B cell (primary cell): ENCODE measurements at regions not wholly inside any gene's neighbourhood (a gene's known extent, or its start where the extent isn't known, plus 50 kb on each side); places are given as distances from the start of the nearest gene placed in this dataset.

Experiments used
- ATAC-seq: fragments of 200-7000 bp; cut with Tn5 transposase; one replicate; pipeline ENCODE4 v1.10.0; 2021; ENCODE audit warnings: low read depth, mild to moderate bottlenecking, moderate number of reproducible peaks, moderate library complexity
- CTCF ChIA-PET: fragments of 350-600 bp; sonication (Branson Sonifier 250); formaldehyde crosslinking; loops from one replicate; lab custom pipeline; 2021; ENCODE audit warnings: antibody characterized with exemption, inconsistent platforms; lab: Charles Lee
- POLR2A ChIA-PET: fragments of 350-600 bp; sonication (Branson Sonifier 250); formaldehyde crosslinking; loops from one replicate; lab custom pipeline; 2021; ENCODE audit warnings: antibody characterized with exemption; lab: Charles Lee
- DNase-seq: peaks from one replicate; pipeline ENCODE4 v3.0.0; 2013
- H2AFZ ChIP-seq: 2 replicates; pipeline ENCODE4 v1.6.1; 2012; ENCODE audit warnings: mild to moderate bottlenecking, low read depth, low read length; ENCODE audit not compliant: insufficient read depth, poor library complexity, severe bottlenecking
- H3K27ac ChIP-seq, 2 donors: 1 replicate in 1 of 2; 2 replicates in 1 of 2; pipeline ENCODE4 v1.5.1; 2012 to 2013; ENCODE audit warnings: low read length in 2 of 2, mild to moderate bottlenecking in 2 of 2, moderate library complexity in 1 of 2
- H3K27me3 ChIP-seq, 4 experiments: fragments of 200-600 bp in 1 of 4; sonication (generic) in 1 of 4; replicated peaks in 1 of 4; 1 replicate in 2 of 4; 2 replicates in 2 of 4; pipeline versions ENCODE4 v1.6.1 to v1.7.0; 2013 to 2016; ENCODE audit warnings: low read length in 3 of 4, mild to moderate bottlenecking in 2 of 4, mixed read lengths in 1 of 4, moderate library complexity in 1 of 4; ENCODE audit not compliant: insufficient read depth in 4 of 4, control insufficient read depth in 3 of 4; ENCODE audit errors: control extremely low read depth in 1 of 4
- H3K36me3 ChIP-seq, 2 experiments: replicated peaks in 1 of 2; 1 replicate in 1 of 2; 2 replicates in 1 of 2; pipeline versions ENCODE4 v1.6.1 to v1.7.1; 2013; ENCODE audit warnings: low read length in 1 of 2; ENCODE audit not compliant: insufficient read depth in 2 of 2, control insufficient read depth in 1 of 2; ENCODE audit errors: control extremely low read depth in 1 of 2, extremely low read depth in 1 of 2
- H3K4me1 ChIP-seq, 2 donors: fragments of 200-600 bp in 1 of 2; sonication (generic) in 1 of 2; 1 replicate in 1 of 2; 2 replicates in 1 of 2; pipeline versions ENCODE4 v1.5.1 to v1.6.1; 2013 to 2017; ENCODE audit warnings: low read length in 2 of 2; ENCODE audit not compliant: control insufficient read depth in 2 of 2, insufficient read depth in 2 of 2
- H3K4me2 ChIP-seq: replicated peaks from 2 replicates; pipeline ENCODE3; 2012; ENCODE audit warnings: mild to moderate bottlenecking, low read depth, low read length; ENCODE audit not compliant: poor library complexity, severe bottlenecking
- H3K4me3 ChIP-seq, 5 experiments: fragments of 200-600 bp in 1 of 5; sonication (generic) in 1 of 5; 1 replicate in 3 of 5; 2 replicates in 2 of 5; pipeline versions ENCODE4 v1.5.1 to v1.7.0; 2011 to 2016; ENCODE audit warnings: low read length in 4 of 5, mild to moderate bottlenecking in 4 of 5, low read depth in 2 of 5, control low read depth in 1 of 5, moderate library complexity in 1 of 5; ENCODE audit not compliant: insufficient read depth in 1 of 5; ENCODE audit errors: control extremely low read depth in 1 of 5, extremely low read depth in 1 of 5
- H3K79me2 ChIP-seq: fragments of 200-600 bp; sonication (generic); one replicate; pipeline ENCODE4 v1.6.0; 2016; ENCODE audit warnings: low read length; ENCODE audit not compliant: control insufficient read depth, insufficient read depth
- H3K9ac ChIP-seq: fragments of 200-600 bp; sonication (generic); 2 replicates; pipeline ENCODE4 v1.6.1; 2017; ENCODE audit warnings: mild to moderate bottlenecking, low read length, moderate library complexity
- H3K9me3 ChIP-seq, 3 donors: one replicate each; pipeline versions ENCODE4 v1.6.1 to v1.7.1; 2013; ENCODE audit warnings: low read length in 2 of 3; ENCODE audit not compliant: control insufficient read depth in 2 of 3, insufficient read depth in 1 of 3; ENCODE audit errors: control extremely low read depth in 1 of 3
- H4K20me1 ChIP-seq: 2 replicates; pipeline ENCODE4 v1.6.0; 2012; ENCODE audit warnings: mild to moderate bottlenecking, low read length; ENCODE audit not compliant: insufficient read depth, control insufficient read depth, poor library complexity, severe bottlenecking
- H3K27ac Mint-ChIP-seq: one replicate; pipeline ENCODE4 v1.8.0; 2021; ENCODE audit warnings: mixed read lengths
- H3K27me3 Mint-ChIP-seq: one replicate; pipeline ENCODE4 v1.8.0; 2021; ENCODE audit warnings: mixed read lengths
- H3K4me1 Mint-ChIP-seq: one replicate; pipeline ENCODE4 v1.8.0; 2021; ENCODE audit warnings: mixed read lengths
- H3K4me3 Mint-ChIP-seq: one replicate; pipeline ENCODE4 v1.8.0; 2021; ENCODE audit warnings: mixed read lengths
- H3K9me3 Mint-ChIP-seq: one replicate; pipeline ENCODE4 v1.8.0; 2022; ENCODE audit warnings: mixed read lengths; ENCODE audit not compliant: insufficient read depth
- CTCF ChIP-seq: fragments of 200-600 bp; IDR thresholded peaks from one replicate; pipeline ENCODE4 v1.8.0; 2022; ENCODE audit warnings: antibody characterized with exemption, mild to moderate bottlenecking
- EZH2 ChIP-seq: IDR thresholded peaks from 2 replicates; pipeline ENCODE4 v1.6.1; 2012; ENCODE audit warnings: borderline replicate concordance, low read depth, mild to moderate bottlenecking, moderate library complexity, low read length; ENCODE audit not compliant: insufficient read depth, poor library complexity, severe bottlenecking
- WGBS: methylation state at CpG from one replicate; pipeline ENCODE4 v1.1.5; 2013; ENCODE audit warnings: missing lambda C conversion rate; ENCODE audit not compliant: insufficient coverage; 5-methylcytosine and 5-hydroxymethylcytosine counted together
- intact Hi-C: fragments of 100-400 bp; cut with micrococcal nuclease; formaldehyde crosslinking; loops from one replicate; pipeline ENCODE4 v1.10.0; 2022

- no peak overlapping the region for H3K4me3 Mint-ChIP-seq
- H3K9me3 ChIP-seq: peaks cover 0 to 1% (median 0%) of the 10 kb centered on the region in 3 donors
- ChIA-PET CTCF (no interaction called here), POLR2A (no interaction called here)
- H3K36me3 ChIP-seq: no peaks in the 10 kb centered on the region
- H3K4me3 ChIP-seq: no peak overlapping the region
- H2AFZ ChIP-seq: no peak overlapping the region
- intact Hi-C loops: no loop called here
- no peak overlapping the region for H3K27ac Mint-ChIP-seq
- no peak overlapping the region for H3K4me2 ChIP-seq
- peaks cover 14% of the 10 kb centered on the region for H3K27me3 Mint-ChIP-seq
- 78% methylated on average over 5 of the region's 8 CpGs for WGBS
- no peaks in the 10 kb centered on the region for H4K20me1 ChIP-seq
- TF ChIP-seq CTCF: no peak
- no peak for TF ChIP-seq EZH2
- no peak for DNase-seq
- no peaks in the 10 kb centered on the region for H3K4me1 ChIP-seq
- no peak overlapping the region for H3K27ac ChIP-seq
- no peak for ATAC-seq
- H3K4me1 Mint-ChIP-seq: no peaks in the 10 kb centered on the region
- H3K9me3 Mint-ChIP-seq: no peaks in the 10 kb centered on the region
- H3K27me3 ChIP-seq: peaks cover 0 to 4% (median 0%) of the 10 kb centered on the region in 4 experiments
- no peaks in the 10 kb centered on the region for H3K79me2 ChIP-seq
- no peak overlapping the region for H3K9ac ChIP-seq
These were observed 153.9 kb upstream of the PPP2R3A start for GRCh38 chr3:135811651-135812050.

GRCh38 chr3:135812057-135812456 lies 153.5 kb upstream of the PPP2R3A start:
- Histone ChIP-seq H2AFZ (no peak overlapping the region), H3K4me1 (no peaks in the 10 kb centered on the region), H3K79me2 (no peaks in the 10 kb centered on the region), H3K9ac (no peak overlapping the region), H3K27me3 (peaks cover 0 to 4% (median 0%) of the 10 kb centered on the region in 4 experiments), H3K36me3 (no peaks in the 10 kb centered on the region), H3K27ac (no peak overlapping the region), H4K20me1 (no peaks in the 10 kb centered on the region), H3K4me3 (no peak overlapping the region), H3K9me3 (no peaks in the 10 kb centered on the region), H3K4me2 (no peak overlapping the region)
- ChIA-PET CTCF (no interaction called here), POLR2A (no interaction called here)
- ATAC-seq (no peak), DNase-seq (no peak)
- Mint-ChIP-seq H3K9me3 (no peaks in the 10 kb centered on the region), H3K4me3 (no peak overlapping the region), H3K4me1 (no peaks in the 10 kb centered on the region), H3K27me3 (peaks cover 14% of the 10 kb centered on the region), H3K27ac (no peak overlapping the region)
- intact Hi-C loops: no loop called here
- 100% methylated on average over 1 of the region's 7 CpGs for WGBS
- TF ChIP-seq CTCF (no peak), EZH2 (no peak)
